CD14-positive monocyte (primary cell): ENCODE measurements at regions not wholly inside any gene's neighbourhood (a gene's known extent, or its start where the extent isn't known, plus 50 kb on each side); places are given as distances from the start of the nearest gene placed in this dataset.

Experiments used
- DNase-seq, 3 donors: peaks; one replicate each; pipeline ENCODE4 v3.0.0-alpha.2; 2011 to 2022
- H2AFZ ChIP-seq: 2 replicates; pipeline ENCODE4 v1.6.0; 2012; ENCODE audit warnings: mild to moderate bottlenecking, low read depth, low read length, inconsistent platforms; ENCODE audit not compliant: insufficient read depth, poor library complexity, severe bottlenecking
- H3K27ac ChIP-seq, 2 donors: 1 replicate in 1 of 2; 2 replicates in 1 of 2; pipeline ENCODE4 v1.5.1; 2012 to 2013; ENCODE audit warnings: low read length in 2 of 2, control low read depth in 1 of 2, inconsistent platforms in 1 of 2, low read depth in 1 of 2, mild to moderate bottlenecking in 1 of 2
- H3K27me3 ChIP-seq, 2 donors: one replicate each; pipeline versions ENCODE4 v1.6.0 to v1.6.1; 2011 to 2013; ENCODE audit warnings: low read length in 2 of 2; ENCODE audit not compliant: control insufficient read depth in 2 of 2, insufficient read depth in 2 of 2
- H3K36me3 ChIP-seq, 2 donors: replicated peaks in 1 of 2; 1 replicate in 1 of 2; 2 replicates in 1 of 2; pipeline versions ENCODE4 v1.5.1 to v1.6.1; 2012 to 2013; ENCODE audit warnings: low read length in 2 of 2, control low read depth in 1 of 2, inconsistent platforms in 1 of 2, mild to moderate bottlenecking in 1 of 2; ENCODE audit not compliant: insufficient read depth in 2 of 2, control insufficient read depth in 1 of 2
- H3K4me1 ChIP-seq, 2 donors: 1 replicate in 1 of 2; 2 replicates in 1 of 2; pipeline versions ENCODE4 v1.5.1 to v1.6.1; 2012 to 2013; ENCODE audit warnings: low read length in 2 of 2, control low read depth in 1 of 2, inconsistent platforms in 1 of 2, mild to moderate bottlenecking in 1 of 2, moderate library complexity in 1 of 2; ENCODE audit not compliant: insufficient read depth in 2 of 2, control insufficient read depth in 1 of 2
- H3K4me2 ChIP-seq: replicated peaks from 2 replicates; pipeline ENCODE3; 2012; ENCODE audit warnings: low read length, moderate library complexity, mild to moderate bottlenecking; ENCODE audit not compliant: poor library complexity, severe bottlenecking; ENCODE audit errors: extremely low read depth
- H3K4me3 ChIP-seq, 3 experiments: fragments of 200-600 bp in 1 of 3; sonication (generic) in 1 of 3; replicated peaks in 1 of 3; 1 replicate in 2 of 3; 2 replicates in 1 of 3; pipeline ENCODE4 v1.5.1; 2011 to 2013; ENCODE audit warnings: low read length in 3 of 3, mild to moderate bottlenecking in 3 of 3, control low read depth in 2 of 3, low read depth in 2 of 3, inconsistent platforms in 1 of 3, moderate library complexity in 1 of 3
- H3K79me2 ChIP-seq: 2 replicates; pipeline ENCODE4 v1.6.0; 2012; ENCODE audit warnings: mild to moderate bottlenecking, control low read depth, inconsistent platforms, low read length, moderate library complexity; ENCODE audit not compliant: insufficient read depth
- H3K9ac ChIP-seq: 2 replicates; pipeline ENCODE4 v1.6.0; 2017; ENCODE audit warnings: low read length, mild to moderate bottlenecking; ENCODE audit not compliant: insufficient read depth, poor library complexity, severe bottlenecking
- H3K9me3 ChIP-seq, 2 donors: replicated peaks in 1 of 2; 1 replicate in 1 of 2; 2 replicates in 1 of 2; pipeline versions ENCODE4 v1.5.1 to v1.6.1; 2012 to 2013; ENCODE audit warnings: low read length in 2 of 2, control low read depth in 1 of 2; ENCODE audit not compliant: control insufficient read depth in 1 of 2, insufficient read depth in 1 of 2
- H4K20me1 ChIP-seq: 2 replicates; pipeline ENCODE4 v1.6.0; 2012; ENCODE audit warnings: mild to moderate bottlenecking, low read length, control low read depth, moderate library complexity; ENCODE audit not compliant: insufficient read depth
- H3K27ac Mint-ChIP-seq, 7 donors: one replicate each; pipeline ENCODE4 v1.8.0; 2020; ENCODE audit warnings: mild to moderate bottlenecking in 7 of 7, mixed read lengths in 7 of 7, moderate library complexity in 6 of 7, inconsistent platforms in 2 of 7
- H3K27me3 Mint-ChIP-seq, 3 donors: one replicate each; pipeline ENCODE4 v1.8.0; 2021 to 2022; ENCODE audit warnings: low read depth in 3 of 3, mild to moderate bottlenecking in 3 of 3, mixed read lengths in 3 of 3, moderate library complexity in 3 of 3, inconsistent platforms in 1 of 3
- H3K36me3 Mint-ChIP-seq, 2 donors: one replicate each; pipeline ENCODE4 v1.8.0; 2020; ENCODE audit warnings: mixed read lengths in 2 of 2, inconsistent platforms in 1 of 2, mild to moderate bottlenecking in 1 of 2
- H3K4me1 Mint-ChIP-seq: one replicate; pipeline ENCODE4 v1.8.0; 2020; ENCODE audit warnings: mild to moderate bottlenecking, mixed read lengths
- H3K4me3 Mint-ChIP-seq, 2 donors: one replicate each; pipeline ENCODE4 v1.8.0; 2020; ENCODE audit warnings: mild to moderate bottlenecking in 2 of 2, mixed read lengths in 2 of 2, moderate library complexity in 1 of 2
- H3K9me3 Mint-ChIP-seq, 7 donors: one replicate each; pipeline ENCODE4 v1.8.0; 2020 to 2022; ENCODE audit warnings: mixed read lengths in 7 of 7, mild to moderate bottlenecking in 6 of 7, moderate library complexity in 6 of 7, inconsistent platforms in 2 of 7
- CTCF ChIP-seq: fragments of 200-600 bp; IDR thresholded peaks from one replicate; pipeline ENCODE4 v1.8.0; 2022; ENCODE audit warnings: antibody characterized with exemption, mild to moderate bottlenecking
- WGBS: methylation state at CpG from one replicate; pipeline ENCODE4 v1.1.5; 2013; ENCODE audit warnings: missing lambda C conversion rate; ENCODE audit not compliant: insufficient coverage; 5-methylcytosine and 5-hydroxymethylcytosine counted together
- intact Hi-C, 2 donors: fragments of 100-400 bp; cut with micrococcal nuclease; formaldehyde crosslinking; loops; one replicate each; pipeline versions ENCODE4 v1.15.0 to v1.15.1; 2023

- no peak overlapping the region for H3K4me2 ChIP-seq
- intact Hi-C loops = no loop called here
- H3K9ac ChIP-seq = no peak overlapping the region
- Mint-ChIP-seq H3K4me3 (no peak overlapping the region), H3K36me3 (no peaks in the 10 kb centered on the region), H3K27me3 (peaks cover 0 to 1% (median 0%) of the 10 kb centered on the region in 3 donors), H3K4me1 (no peaks in the 10 kb centered on the region), H3K9me3 (peaks cover 14 to 52% (median 42%) of the 10 kb centered on the region in 7 donors), H3K27ac (no peak overlapping the region)
- WGBS = no CpG with 5 or more reads among the region's 5 CpGs
- no peaks in the 10 kb centered on the region for H4K20me1 ChIP-seq
- no peaks in the 10 kb centered on the region for H3K27me3 ChIP-seq
- no peaks in the 10 kb centered on the region for H3K79me2 ChIP-seq
- H3K27ac ChIP-seq = no peak overlapping the region
- H3K4me3 ChIP-seq = no peak overlapping the region
- H3K9me3 ChIP-seq = peaks cover 49 to 56% of the 10 kb centered on the region in 2 donors
- no peak for DNase-seq
- no peaks in the 10 kb centered on the region for H3K4me1 ChIP-seq
- no peaks in the 10 kb centered on the region for H3K36me3 ChIP-seq
- TF ChIP-seq CTCF = no peak
- H2AFZ ChIP-seq = no peak overlapping the region
Observed at GRCh38 chr7:68805159-68805558, 793.1 kb upstream of the AUTS2 start.

DNA sequence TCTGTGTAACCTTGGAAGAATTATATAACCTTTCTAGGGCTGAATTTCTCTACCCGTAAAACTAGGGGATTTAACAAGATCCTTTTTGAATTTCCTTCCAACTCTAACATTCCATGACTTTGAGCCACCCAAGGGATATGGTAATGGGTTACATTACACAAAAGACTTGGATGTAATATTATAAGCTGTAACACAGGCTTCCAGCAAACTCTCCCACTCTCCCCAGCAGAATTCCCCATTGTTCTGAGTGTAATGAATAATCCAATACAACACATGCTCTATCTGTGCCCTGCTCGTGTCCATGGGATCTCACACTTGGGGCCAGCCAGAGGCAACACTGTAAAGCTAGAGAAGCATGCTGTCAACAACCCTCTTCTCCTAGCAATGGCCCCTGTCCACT is 790.6 kb upstream of the AUTS2 start:
- Mint-ChIP-seq H3K27ac (no peak overlapping the region), H3K4me3 (no peak overlapping the region), H3K4me1 (no peaks in the 10 kb centered on the region), H3K9me3 (peaks cover 16 to 52% (median 43%) of the 10 kb centered on the region in 7 donors), H3K27me3 (peaks cover 0 to 1% (median 0%) of the 10 kb centered on the region in 3 donors), H3K36me3 (no peaks in the 10 kb centered on the region)
- Histone ChIP-seq H3K36me3 (no peaks in the 10 kb centered on the region), H3K4me1 (no peaks in the 10 kb centered on the region), H3K9me3 (peaks cover 49 to 55% of the 10 kb centered on the region in 2 donors), H3K27me3 (no peaks in the 10 kb centered on the region), H3K9ac (no peak overlapping the region), H3K4me2 (no peak overlapping the region), H3K4me3 (no peak overlapping the region), H3K27ac (no peak overlapping the region), H2AFZ (no peak overlapping the region), H3K79me2 (no peaks in the 10 kb centered on the region), H4K20me1 (no peaks in the 10 kb centered on the region)
- intact Hi-C loops = no loop called here
- 60% methylated on average over 1 of the region's 2 CpGs for WGBS
- no peak for TF ChIP-seq CTCF
- no peak for DNase-seq
